Keratinocyte (primary cell): ENCODE measurements at regions not wholly inside any gene's neighbourhood (a gene's known extent, or its start where the extent isn't known, plus 50 kb on each side); places are given as distances from the start of the nearest gene placed in this dataset.

Experiments used
- DNase-seq: peaks from one replicate; pipeline ENCODE4 v3.0.0-alpha.2; 2011; ENCODE audit warnings: low read depth, missing footprints, low spot score
- FAIRE-seq: peaks from 2 replicates; lab custom pipeline; 2011; peaks lifted over from hg19 to GRCh38; lab: Jason Lieb, UNC
- H2AFZ ChIP-seq: 2 replicates; pipeline ENCODE4 v1.6.0; 2012; ENCODE audit warnings: low read length, control low read depth, inconsistent platforms; ENCODE audit not compliant: control insufficient read depth
- H3K27ac ChIP-seq: 2 replicates; pipeline ENCODE4 v1.5.1; 2011; ENCODE audit warnings: low read length; ENCODE audit not compliant: control insufficient read depth, insufficient read depth
- H3K27me3 ChIP-seq: 3 replicates; pipeline ENCODE4 v1.6.0; 2011; ENCODE audit warnings: low read length; ENCODE audit not compliant: control insufficient read depth, insufficient read depth; ENCODE audit errors: extremely low read depth
- H3K36me3 ChIP-seq, 2 experiments: 2 replicates in 1 of 2; 3 replicates in 1 of 2; pipeline ENCODE4 v1.5.1; 2011; ENCODE audit warnings: low read length in 2 of 2, mild to moderate bottlenecking in 1 of 2; ENCODE audit not compliant: control insufficient read depth in 2 of 2, insufficient read depth in 2 of 2; ENCODE audit errors: extremely low read depth in 1 of 2
- H3K4me1 ChIP-seq: 3 replicates; pipeline ENCODE4 v1.5.1; 2011; ENCODE audit warnings: low read length; ENCODE audit not compliant: control insufficient read depth, insufficient read depth; ENCODE audit errors: extremely low read depth
- H3K4me2 ChIP-seq: 3 replicates; pipeline ENCODE4 v1.6.0; 2011; ENCODE audit warnings: low read depth, low read length; ENCODE audit not compliant: control insufficient read depth, insufficient read depth; ENCODE audit errors: extremely low read depth
- H3K4me3 ChIP-seq, 3 experiments: fragments of 200-600 bp in 1 of 3; sonication (generic) in 1 of 3; 2 replicates in 2 of 3; 3 replicates in 1 of 3; pipeline ENCODE4 v1.5.1; 2011 to 2016; ENCODE audit warnings: low read length in 3 of 3, mild to moderate bottlenecking in 3 of 3, control low read depth in 2 of 3, inconsistent platforms in 1 of 3, low read depth in 1 of 3, mixed read lengths in 1 of 3, mixed run types in 1 of 3, moderate library complexity in 1 of 3; ENCODE audit not compliant: control insufficient read depth in 2 of 3, insufficient read depth in 2 of 3; ENCODE audit errors: extremely low read depth in 1 of 3
- H3K79me2 ChIP-seq: 2 replicates; pipeline ENCODE4 v1.6.0; 2012; ENCODE audit warnings: low read length; ENCODE audit not compliant: control insufficient read depth, insufficient read depth
- H3K9ac ChIP-seq: 3 replicates; pipeline ENCODE4 v1.6.0; 2011; ENCODE audit warnings: low read length; ENCODE audit not compliant: control insufficient read depth, insufficient read depth; ENCODE audit errors: extremely low read depth
- H3K9me1 ChIP-seq: 3 replicates; pipeline ENCODE4 v1.6.0; 2011; ENCODE audit warnings: low read length; ENCODE audit not compliant: control insufficient read depth, insufficient read depth; ENCODE audit errors: extremely low read depth
- H3K9me3 ChIP-seq: 2 replicates; pipeline ENCODE4 v1.5.1; 2012; ENCODE audit warnings: low read depth, low read length; ENCODE audit not compliant: control insufficient read depth
- H4K20me1 ChIP-seq: 3 replicates; pipeline ENCODE4 v1.6.0; 2011; ENCODE audit warnings: low read length; ENCODE audit not compliant: control insufficient read depth, insufficient read depth; ENCODE audit errors: extremely low read depth
- EZH2 ChIP-seq: IDR thresholded peaks from one replicate; pipeline ENCODE4 v1.6.1; 2012; ENCODE audit warnings: inconsistent platforms, mild to moderate bottlenecking, low read length, moderate library complexity
- dilution Hi-C: fragments of 300-500 bp; cut with MboI; formaldehyde crosslinking; loops from one replicate; pipeline ENCODE4 v1.7.0; 2020; ENCODE audit warnings: low sequenced_read_pairs; ENCODE audit not compliant: extremely low pct_ligation_motif_present
- TF ChIP-seq, protein P1 (sequence below), 3 experiments: IDR thresholded peaks in 1 of 3; conservative IDR thresholded peaks in 1 of 3; optimal IDR thresholded peaks in 1 of 3; 2 replicates in 2 of 3; 3 replicates in 1 of 3; pipeline versions ENCODE3 to v1.5.1; 2011; ENCODE audit warnings: low read length in 3 of 3, mild to moderate bottlenecking in 3 of 3, moderate library complexity in 2 of 3, control low read depth in 1 of 3, inconsistent platforms in 1 of 3; ENCODE audit not compliant: insufficient read depth in 2 of 3; ENCODE audit errors: extremely low read depth in 1 of 3

DNA sequence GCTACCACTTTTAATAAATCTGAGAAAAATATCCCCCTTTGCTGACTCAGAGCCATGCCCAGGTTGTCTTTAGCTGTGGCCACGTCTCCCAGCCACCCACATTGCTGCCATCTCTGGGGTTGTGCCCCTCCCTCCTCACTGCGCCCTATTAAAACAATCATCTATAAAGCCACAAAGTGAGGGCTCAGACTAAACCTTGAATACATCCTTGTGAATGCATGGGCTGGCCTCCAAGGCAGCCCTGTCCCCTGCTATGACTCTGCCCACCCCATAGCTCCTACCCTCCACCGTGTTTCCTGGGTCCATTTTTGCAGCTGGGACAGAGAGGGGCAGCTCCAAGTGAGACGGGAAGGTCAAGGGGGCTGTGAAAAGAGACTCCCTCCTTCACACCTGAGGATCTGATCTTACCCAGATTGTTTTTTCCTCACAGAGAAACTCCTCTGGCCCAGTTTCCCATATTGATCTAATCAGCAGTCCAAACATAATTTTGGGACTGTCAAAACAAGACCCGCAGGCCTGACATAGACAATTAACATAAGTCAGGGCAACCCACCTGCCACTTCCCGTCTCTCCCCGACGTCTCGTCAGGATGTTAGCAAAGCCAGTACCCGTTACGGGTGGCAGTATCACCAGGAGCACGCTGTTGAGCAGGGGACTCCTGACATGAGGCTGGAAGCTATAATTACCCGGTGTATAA, 199.0 kb downstream of the KATNAL1 start:
- Histone ChIP-seq H3K4me1 (peaks cover 19% of the 10 kb centered on the region), H3K27me3 (no peaks in the 10 kb centered on the region), H3K9me3 (no peaks in the 10 kb centered on the region), H3K4me2 (peak overlapping the region; percentile 30), H2AFZ (peak overlapping the region; percentile 80), H3K79me2 (no peaks in the 10 kb centered on the region), H3K9ac (peak overlapping the region; percentile 57), H3K36me3 (no peaks in the 10 kb centered on the region), H3K4me3 (no peak overlapping the region), H3K27ac (peak overlapping the region; percentile 53), H4K20me1 (no peaks in the 10 kb centered on the region), H3K9me1 (no peaks in the 10 kb centered on the region)
- dilution Hi-C loops, result no loop called here
- FAIRE-seq (no peak), DNase-seq (no peak)
- TF ChIP-seq, protein P1, sequence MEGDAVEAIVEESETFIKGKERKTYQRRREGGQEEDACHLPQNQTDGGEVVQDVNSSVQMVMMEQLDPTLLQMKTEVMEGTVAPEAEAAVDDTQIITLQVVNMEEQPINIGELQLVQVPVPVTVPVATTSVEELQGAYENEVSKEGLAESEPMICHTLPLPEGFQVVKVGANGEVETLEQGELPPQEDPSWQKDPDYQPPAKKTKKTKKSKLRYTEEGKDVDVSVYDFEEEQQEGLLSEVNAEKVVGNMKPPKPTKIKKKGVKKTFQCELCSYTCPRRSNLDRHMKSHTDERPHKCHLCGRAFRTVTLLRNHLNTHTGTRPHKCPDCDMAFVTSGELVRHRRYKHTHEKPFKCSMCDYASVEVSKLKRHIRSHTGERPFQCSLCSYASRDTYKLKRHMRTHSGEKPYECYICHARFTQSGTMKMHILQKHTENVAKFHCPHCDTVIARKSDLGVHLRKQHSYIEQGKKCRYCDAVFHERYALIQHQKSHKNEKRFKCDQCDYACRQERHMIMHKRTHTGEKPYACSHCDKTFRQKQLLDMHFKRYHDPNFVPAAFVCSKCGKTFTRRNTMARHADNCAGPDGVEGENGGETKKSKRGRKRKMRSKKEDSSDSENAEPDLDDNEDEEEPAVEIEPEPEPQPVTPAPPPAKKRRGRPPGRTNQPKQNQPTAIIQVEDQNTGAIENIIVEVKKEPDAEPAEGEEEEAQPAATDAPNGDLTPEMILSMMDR (optimal IDR thresholded peaks at IDR 0.05 in 1 of 3, IDR thresholded peaks at IDR 0.05 in 1 of 3, conservative IDR thresholded peaks at IDR 0.05 in 1 of 3; ENCODE audit: extremely low read depth in 1 of 3, insufficient read depth in 2 of 3, low read length in 3 of 3), result no peak
- no peak for TF ChIP-seq EZH2

DNA sequence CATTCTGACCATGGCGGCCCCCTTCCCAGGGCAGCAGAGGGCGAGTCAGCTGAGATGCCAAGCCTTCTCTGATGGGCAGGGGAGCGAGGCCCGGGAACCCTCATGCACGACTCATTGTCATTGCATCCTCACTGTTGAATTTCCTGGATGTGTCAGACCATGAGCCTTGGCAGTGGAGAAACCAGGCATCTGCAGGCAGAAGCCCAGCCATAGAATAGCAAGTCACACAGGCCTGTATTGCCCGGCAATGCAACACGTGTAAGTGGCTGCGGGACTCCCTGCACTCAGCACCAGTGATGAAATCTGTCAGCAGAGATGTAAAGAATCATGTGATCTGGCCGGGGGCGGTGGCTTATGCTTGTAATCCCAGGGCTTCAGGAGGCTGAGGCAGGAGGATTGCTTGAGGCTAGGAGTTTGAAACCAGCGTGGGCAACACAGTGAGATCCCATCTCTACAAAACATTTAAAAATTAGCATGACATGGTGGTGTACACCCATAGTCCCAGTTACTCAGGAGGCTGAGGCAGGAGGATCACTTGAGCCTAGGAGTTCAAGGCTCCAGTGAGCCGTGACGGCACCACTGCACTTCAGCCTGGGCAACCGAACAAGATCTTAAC, 199.7 kb downstream of the KATNAL1 start:
- Histone ChIP-seq H3K79me2 (no peaks in the 10 kb centered on the region), H2AFZ (no peak overlapping the region)
- no peak for DNase-seq

More for the DNA sequence above, 199.7 kb downstream of the KATNAL1 start:
- TF ChIP-seq EZH2, result no peak
- TF ChIP-seq, protein P1 (optimal IDR thresholded peaks at IDR 0.05 in 1 of 3, IDR thresholded peaks at IDR 0.05 in 1 of 3, conservative IDR thresholded peaks at IDR 0.05 in 1 of 3; ENCODE audit: extremely low read depth in 1 of 3, insufficient read depth in 2 of 3, low read length in 3 of 3), result no peak
- no peak overlapping the region for H3K4me3 ChIP-seq
- no peaks in the 10 kb centered on the region for H3K9me3 ChIP-seq
- H4K20me1 ChIP-seq, result no peaks in the 10 kb centered on the region
- H3K9me1 ChIP-seq, result no peaks in the 10 kb centered on the region
- dilution Hi-C loops, result no loop called here
- no peak overlapping the region for H3K27ac ChIP-seq
- H3K36me3 ChIP-seq, result no peaks in the 10 kb centered on the region
- no peak overlapping the region for H3K4me2 ChIP-seq
- no peak overlapping the region for H3K9ac ChIP-seq
- no peaks in the 10 kb centered on the region for H3K27me3 ChIP-seq
- peak; percentile 84 for FAIRE-seq
- peaks cover 17% of the 10 kb centered on the region for H3K4me1 ChIP-seq
